H1 (cell line): ENCODE measurements at regions not wholly inside any gene's neighbourhood (a gene's known extent, or its start where the extent isn't known, plus 50 kb on each side); places are given as distances from the start of the nearest gene placed in this dataset.

Experiments used
- CTCF ChIA-PET: fragments of 300-600 bp; sonication (Branson Sonifier 250); formaldehyde crosslinking; loops from one replicate; lab custom pipeline; 2021; ENCODE audit not compliant: partially characterized antibody; lab: Charles Lee
- POLR2A ChIA-PET: fragments of 300-600 bp; sonication (Branson Sonifier 250); formaldehyde crosslinking; loops from one replicate; lab custom pipeline; 2021; ENCODE audit warnings: inconsistent platforms; ENCODE audit not compliant: partially characterized antibody; lab: Charles Lee
- DNase-seq, 2 experiments: peaks; one replicate each; pipeline versions ENCODE4 v3.0.0 to v3.0.0-alpha.2; 2010 to 2022; ENCODE audit warnings: low spot score in 2 of 2, low read depth in 1 of 2, mixed read lengths in 1 of 2
- FAIRE-seq: peaks from 2 replicates; lab custom pipeline; 2011; peaks lifted over from hg19 to GRCh38; lab: Jason Lieb, UNC
- H2AFZ ChIP-seq: 2 replicates; pipeline ENCODE4 v1.8.1; 2012; ENCODE audit warnings: low read length, inconsistent platforms
- H2AK5ac ChIP-seq: 2 replicates; pipeline ENCODE4 v1.6.1; 2013; ENCODE audit warnings: low read depth, low read length
- H2BK120ac ChIP-seq: replicated peaks from 2 replicates; pipeline ENCODE3; 2013; ENCODE audit warnings: low read depth, low read length, inconsistent platforms
- H2BK12ac ChIP-seq: 2 replicates; pipeline ENCODE4 v1.6.1; 2013; ENCODE audit warnings: low read depth, low read length
- H2BK15ac ChIP-seq: 2 replicates; pipeline ENCODE4 v1.6.1; 2013; ENCODE audit warnings: low read length
- H2BK20ac ChIP-seq: 2 replicates; pipeline ENCODE4 v1.6.1; 2013; ENCODE audit warnings: low read length
- H2BK5ac ChIP-seq: 2 replicates; pipeline ENCODE4 v1.6.1; 2013; ENCODE audit warnings: low read depth, low read length
- H3K14ac ChIP-seq: 2 replicates; pipeline ENCODE4 v1.6.1; 2013; ENCODE audit warnings: inconsistent platforms; ENCODE audit not compliant: insufficient read length
- H3K18ac ChIP-seq: 2 replicates; pipeline ENCODE4 v1.6.1; 2013; ENCODE audit warnings: low read length; ENCODE audit errors: extremely low read depth
- H3K23ac ChIP-seq: 2 replicates; pipeline ENCODE4 v1.6.1; 2013; ENCODE audit warnings: inconsistent platforms; ENCODE audit not compliant: insufficient read length
- H3K23me2 ChIP-seq: 2 replicates; pipeline ENCODE4 v1.6.1; 2013; ENCODE audit warnings: low read depth, low read length
- H3K27ac ChIP-seq: 2 replicates; pipeline ENCODE4 v1.6.1; 2011; ENCODE audit warnings: low read depth, low read length, inconsistent platforms
- H3K27me3 ChIP-seq, 4 experiments: replicated peaks in 1 of 4; 1 replicate in 1 of 4; 2 replicates in 3 of 4; pipeline versions ENCODE4 v1.6.1 to v1.8.1; 2011 to 2013; ENCODE audit warnings: low read length in 3 of 4, mild to moderate bottlenecking in 3 of 4, inconsistent platforms in 2 of 4, mixed read lengths in 2 of 4, moderate library complexity in 1 of 4; ENCODE audit not compliant: control insufficient read depth in 3 of 4, insufficient read depth in 3 of 4; ENCODE audit errors: extremely low read depth in 1 of 4
- H3K36me3 ChIP-seq, 4 experiments: 2 replicates each; pipeline versions ENCODE4 v1.6.1 to v1.8.1; 2011 to 2013; ENCODE audit warnings: mild to moderate bottlenecking in 4 of 4, low read length in 3 of 4, moderate library complexity in 2 of 4, control low read depth in 1 of 4, inconsistent platforms in 1 of 4; ENCODE audit not compliant: insufficient read depth in 4 of 4, control insufficient read depth in 2 of 4
- H3K4ac ChIP-seq: replicated peaks from 2 replicates; pipeline ENCODE3; 2013; ENCODE audit warnings: low read length, low read depth, mixed read lengths, inconsistent platforms; ENCODE audit not compliant: insufficient read length
- H3K4me1 ChIP-seq, 4 experiments: replicated peaks in 1 of 4; 1 replicate in 1 of 4; 2 replicates in 3 of 4; pipeline versions ENCODE4 v1.6.1 to v1.8.1; 2011 to 2013; ENCODE audit warnings: low read length in 3 of 4, inconsistent platforms in 2 of 4, mixed read lengths in 1 of 4; ENCODE audit not compliant: insufficient read depth in 4 of 4, control insufficient read depth in 3 of 4
- H3K4me2 ChIP-seq, 2 experiments: 2 replicates each; pipeline versions ENCODE4 v1.6.1 to v1.8.1; 2011 to 2013; ENCODE audit warnings: low read depth in 2 of 2, low read length in 2 of 2, control low read depth in 1 of 2, inconsistent platforms in 1 of 2, mild to moderate bottlenecking in 1 of 2; ENCODE audit not compliant: insufficient read depth in 1 of 2
- H3K4me3 ChIP-seq, 4 experiments: fragments of 200-600, 300-600 bp in 1 of 4; sonication (generic), shearing (Covaris generic), sonication (Bioruptor Twin) in 1 of 4; 2 replicates each; pipeline versions ENCODE4 v1.5.1 to v1.8.1; 2011 to 2016; ENCODE audit warnings: low read length in 4 of 4, low read depth in 3 of 4, control low read depth in 2 of 4, inconsistent platforms in 2 of 4, mild to moderate bottlenecking in 2 of 4, mixed read lengths in 1 of 4, moderate library complexity in 1 of 4; ENCODE audit not compliant: insufficient read depth in 2 of 4; ENCODE audit errors: extremely low read depth in 1 of 4
- H3K56ac ChIP-seq: replicated peaks from 2 replicates; pipeline ENCODE3; 2013; ENCODE audit warnings: low read depth, mild to moderate bottlenecking, mixed read lengths, low read length, inconsistent platforms; ENCODE audit not compliant: insufficient read length
- H3K79me1 ChIP-seq: 2 replicates; pipeline ENCODE4 v1.6.1; 2013; ENCODE audit warnings: low read depth, low read length, control low read depth
- H3K79me2 ChIP-seq, 2 experiments: 2 replicates each; pipeline versions ENCODE4 v1.6.1 to v1.8.1; 2012 to 2013; ENCODE audit warnings: low read length in 2 of 2, mild to moderate bottlenecking in 2 of 2, inconsistent platforms in 1 of 2; ENCODE audit not compliant: insufficient read depth in 2 of 2, control insufficient read depth in 1 of 2
- H3K9ac ChIP-seq, 4 experiments: replicated peaks in 1 of 4; 1 replicate in 1 of 4; 2 replicates in 3 of 4; pipeline versions ENCODE4 v1.6.1 to v1.8.1; 2011 to 2013; ENCODE audit warnings: low read depth in 3 of 4, low read length in 3 of 4, control low read depth in 2 of 4, mild to moderate bottlenecking in 2 of 4, moderate library complexity in 2 of 4, inconsistent platforms in 1 of 4; ENCODE audit errors: extremely low read depth in 1 of 4
- H3K9me3 ChIP-seq, 2 experiments: 2 replicates each; pipeline versions ENCODE4 v1.6.1 to v1.8.1; 2012 to 2013; ENCODE audit warnings: mild to moderate bottlenecking in 2 of 2, moderate library complexity in 2 of 2, control low read depth in 1 of 2, inconsistent platforms in 1 of 2, low read depth in 1 of 2, low read length in 1 of 2, mixed read lengths in 1 of 2; ENCODE audit not compliant: insufficient read depth in 2 of 2
- H4K20me1 ChIP-seq, 2 experiments: replicated peaks in 1 of 2; 2 replicates each; pipeline versions ENCODE3 to v1.8.1; 2011 to 2013; ENCODE audit warnings: inconsistent platforms in 2 of 2, low read length in 2 of 2, mild to moderate bottlenecking in 1 of 2; ENCODE audit not compliant: insufficient read depth in 2 of 2, control insufficient read depth in 1 of 2
- H4K5ac ChIP-seq: 2 replicates; pipeline ENCODE4 v1.6.1; 2013; ENCODE audit warnings: low read length, low read depth, mixed read lengths, inconsistent platforms; ENCODE audit not compliant: insufficient read length
- H4K8ac ChIP-seq: 2 replicates; pipeline ENCODE4 v1.8.0; 2013; ENCODE audit warnings: mild to moderate bottlenecking, moderate library complexity, low read length, inconsistent platforms; ENCODE audit not compliant: insufficient read depth; ENCODE audit errors: extremely low read depth
- H4K91ac ChIP-seq: replicated peaks from 2 replicates; pipeline ENCODE3; 2013; ENCODE audit warnings: low read length, mixed read lengths, inconsistent platforms; ENCODE audit not compliant: insufficient read length
- ASH2L ChIP-seq: fragments of 200-600, 300-600 bp; sonication (generic); IDR thresholded peaks from one replicate; pipeline ENCODE4 v1.7.1; 2017; ENCODE audit warnings: low read length
- BCL11A ChIP-seq, 2 experiments: IDR thresholded peaks; one replicate each; pipeline ENCODE4 v1.6.1; 2011; ENCODE audit warnings: low read depth in 2 of 2, low read length in 2 of 2, mild to moderate bottlenecking in 2 of 2
- SIRT6 ChIP-seq: IDR thresholded peaks from one replicate; pipeline ENCODE4 v1.7.1; 2012; ENCODE audit warnings: low read length, inconsistent platforms
- SUZ12 ChIP-seq: fragments of 200-600 bp; sonication (generic); IDR thresholded peaks from 2 replicates; pipeline ENCODE4 v1.6.1; 2012; ENCODE audit warnings: mild to moderate bottlenecking, inconsistent platforms, low read length, moderate library complexity, mixed read lengths
- WGBS, 2 experiments: shearing (Covaris generic) in 1 of 2; methylation state at CpG; one replicate each; pipeline versions ENCODE4 v1.1.6 to v1.1.7; 2013 to 2015; ENCODE audit warnings: low lambda C conversion rate in 2 of 2, mixed read lengths in 2 of 2, inconsistent platforms in 1 of 2, low coverage in 1 of 2, missing lambda C conversion rate in 1 of 2; ENCODE audit not compliant: insufficient replicate concordance in 2 of 2, insufficient coverage in 1 of 2, insufficient read length in 1 of 2; ENCODE audit errors: extremely low coverage in 1 of 2, missing lambda C conversion rate in 1 of 2; 5-methylcytosine and 5-hydroxymethylcytosine counted together
- TF ChIP-seq, protein P1 (sequence below): IDR thresholded peaks from 2 replicates; pipeline ENCODE4 v1.6.1; 2012; ENCODE audit warnings: low read length, inconsistent platforms

DNA sequence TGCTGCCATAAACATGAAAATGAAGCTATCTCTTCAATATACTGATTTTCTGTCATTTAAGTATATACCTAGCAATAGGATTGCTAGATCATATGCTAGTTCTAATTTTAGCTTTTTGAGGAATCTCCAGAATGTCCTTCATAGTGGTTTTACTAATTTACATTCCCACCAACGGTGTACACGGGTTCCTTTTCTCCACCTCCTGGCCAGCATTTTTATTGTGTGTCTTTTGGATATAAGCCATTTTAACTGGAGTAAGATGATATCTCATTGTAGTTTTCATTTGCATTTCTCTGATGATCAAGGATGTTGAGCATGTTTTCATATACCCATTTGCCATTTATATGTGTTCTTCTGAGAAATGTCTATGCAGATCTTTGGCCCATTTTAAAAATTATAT lies 446.5 kb downstream of the GABRG2 start:
- FAIRE-seq (no peak), DNase-seq (no peak)
- Histone ChIP-seq H3K18ac (no peak overlapping the region), H3K56ac (no peak overlapping the region), H2BK120ac (no peak overlapping the region), H3K79me2 (no peaks in the 10 kb centered on the region), H3K79me1 (no peaks in the 10 kb centered on the region), H3K14ac (no peak overlapping the region), H4K5ac (no peak overlapping the region), H4K8ac (no peak overlapping the region), H3K4me3 (no peak overlapping the region), H2BK5ac (no peak overlapping the region), H2BK15ac (no peak overlapping the region), H4K20me1 (no peaks in the 10 kb centered on the region), H3K23ac (no peak overlapping the region), H2AK5ac (no peak overlapping the region), H4K91ac (no peak overlapping the region), H3K9ac (no peak overlapping the region), H3K27ac (no peak overlapping the region), H3K23me2 (no peaks in the 10 kb centered on the region), H2BK20ac (no peak overlapping the region), H3K27me3 (no peaks in the 10 kb centered on the region), H3K4ac (no peak overlapping the region), H3K9me3 (no peaks in the 10 kb centered on the region), H3K4me2 (no peak overlapping the region), H3K4me1 (no peaks in the 10 kb centered on the region), H3K36me3 (no peaks in the 10 kb centered on the region), H2AFZ (no peak overlapping the region), H2BK12ac (no peak overlapping the region)
- ChIA-PET POLR2A (no interaction called here), CTCF (no interaction called here)
- TF ChIP-seq ASH2L = no peak
- no peak for TF ChIP-seq BCL11A (IDR thresholded peaks at IDR 0.05; ENCODE audit: low read depth in 2 of 2, low read length in 2 of 2)
- TF ChIP-seq, protein P1, sequence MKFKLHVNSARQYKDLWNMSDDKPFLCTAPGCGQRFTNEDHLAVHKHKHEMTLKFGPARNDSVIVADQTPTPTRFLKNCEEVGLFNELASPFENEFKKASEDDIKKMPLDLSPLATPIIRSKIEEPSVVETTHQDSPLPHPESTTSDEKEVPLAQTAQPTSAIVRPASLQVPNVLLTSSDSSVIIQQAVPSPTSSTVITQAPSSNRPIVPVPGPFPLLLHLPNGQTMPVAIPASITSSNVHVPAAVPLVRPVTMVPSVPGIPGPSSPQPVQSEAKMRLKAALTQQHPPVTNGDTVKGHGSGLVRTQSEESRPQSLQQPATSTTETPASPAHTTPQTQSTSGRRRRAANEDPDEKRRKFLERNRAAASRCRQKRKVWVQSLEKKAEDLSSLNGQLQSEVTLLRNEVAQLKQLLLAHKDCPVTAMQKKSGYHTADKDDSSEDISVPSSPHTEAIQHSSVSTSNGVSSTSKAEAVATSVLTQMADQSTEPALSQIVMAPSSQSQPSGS = no peak
- no peak for TF ChIP-seq SIRT6
- no peak for TF ChIP-seq SUZ12
- WGBS, 2 experiments = 93% methylated on average over 2 of the region's 2 CpGs; no CpG with 5 or more reads in 1 of the 2 experiments
